ENCODE measurements at regions not wholly inside any gene's neighbourhood (a gene's known extent, or its start where the extent isn't known, plus 50 kb on each side); places are given as distances from the start of the nearest gene placed in this dataset.
"Not testable (repeated sequence)": the region's sequence is repeated elsewhere in the genome, so short reads cannot be mapped to it uniquely, and the experiment has no call there.

- DNase-seq (ENCODE audit: low read depth in 4 of 4, low spot score in 2 of 4), result not testable (repeated sequence)
Measured at GRCh38 chr3:144023543-144023942, 51.9 kb downstream of the DIPK2A start.

DNA sequence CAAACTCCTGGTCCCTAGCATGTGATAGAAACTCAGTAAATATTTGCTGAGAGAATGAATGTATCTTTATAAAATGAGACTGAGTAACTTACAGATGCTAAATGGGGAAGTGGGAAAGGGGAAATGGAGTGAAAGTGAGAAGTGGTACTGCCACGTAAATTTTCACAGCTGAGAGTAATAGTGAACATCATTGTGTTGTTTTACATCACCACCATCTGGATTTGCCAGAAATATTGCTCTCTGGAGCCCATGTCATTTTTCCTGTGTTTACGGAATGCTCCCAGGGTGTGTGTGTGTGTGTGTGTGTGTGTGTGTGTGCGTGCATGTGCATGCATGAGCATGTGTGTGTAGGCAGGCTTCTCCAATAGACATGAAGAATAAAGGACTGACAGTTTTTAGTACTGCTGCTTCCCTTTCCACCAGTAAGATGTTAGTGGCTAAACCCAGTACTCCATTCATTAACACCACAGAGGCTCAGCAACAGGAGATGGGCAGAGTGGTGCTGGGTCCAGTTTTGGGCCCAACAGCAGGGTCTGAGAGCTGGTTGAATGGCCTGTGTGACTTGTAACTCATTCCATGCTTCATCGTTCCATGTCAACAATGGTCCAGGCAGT, 57.3 kb downstream of the DIPK2A start:
- no peak for DNase-seq (ENCODE audit: low read depth in 4 of 4, low spot score in 2 of 4)

DNA sequence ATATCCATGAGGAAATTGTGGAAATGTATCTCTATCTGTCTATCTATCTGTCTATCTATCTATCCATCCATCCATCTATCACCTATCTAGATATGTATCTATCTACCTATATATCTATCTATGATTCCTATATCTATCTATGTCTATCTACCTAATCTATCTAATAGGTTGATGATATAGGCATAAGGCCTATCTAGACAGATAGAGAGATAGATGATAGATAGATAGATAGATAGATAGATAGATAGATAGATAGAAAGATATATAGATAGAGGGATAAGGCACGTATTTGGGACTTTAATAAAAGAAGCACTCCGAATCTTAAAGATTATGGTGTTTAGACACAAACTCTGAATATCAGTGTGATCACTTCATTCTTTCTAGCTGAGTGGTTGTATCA, 58.1 kb downstream of the DIPK2A start:
- DNase-seq (ENCODE audit: low read depth in 4 of 4, low spot score in 2 of 4), result no peak

DNA sequence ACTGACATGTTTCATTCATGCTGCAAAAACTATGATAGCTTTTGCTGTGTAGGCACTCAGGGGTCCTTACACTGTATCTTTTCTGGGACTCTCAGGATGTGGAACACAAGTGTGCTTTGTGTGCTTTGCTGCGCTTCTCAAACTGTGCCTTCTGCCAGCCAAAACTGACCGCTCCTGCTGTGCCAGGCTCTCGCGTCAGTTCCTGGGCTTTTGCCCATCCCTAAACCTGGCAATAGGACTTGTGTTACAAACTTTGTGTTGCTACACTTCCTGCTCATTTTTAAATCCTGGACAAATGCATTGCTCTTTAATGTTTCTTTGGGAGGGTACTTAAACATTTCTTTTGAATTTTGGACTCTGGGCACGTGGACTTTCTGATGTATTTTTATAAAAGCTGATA, 60.3 kb downstream of the DIPK2A start:
- no peak for DNase-seq (ENCODE audit: low read depth in 4 of 4, low spot score in 2 of 4)

DNA sequence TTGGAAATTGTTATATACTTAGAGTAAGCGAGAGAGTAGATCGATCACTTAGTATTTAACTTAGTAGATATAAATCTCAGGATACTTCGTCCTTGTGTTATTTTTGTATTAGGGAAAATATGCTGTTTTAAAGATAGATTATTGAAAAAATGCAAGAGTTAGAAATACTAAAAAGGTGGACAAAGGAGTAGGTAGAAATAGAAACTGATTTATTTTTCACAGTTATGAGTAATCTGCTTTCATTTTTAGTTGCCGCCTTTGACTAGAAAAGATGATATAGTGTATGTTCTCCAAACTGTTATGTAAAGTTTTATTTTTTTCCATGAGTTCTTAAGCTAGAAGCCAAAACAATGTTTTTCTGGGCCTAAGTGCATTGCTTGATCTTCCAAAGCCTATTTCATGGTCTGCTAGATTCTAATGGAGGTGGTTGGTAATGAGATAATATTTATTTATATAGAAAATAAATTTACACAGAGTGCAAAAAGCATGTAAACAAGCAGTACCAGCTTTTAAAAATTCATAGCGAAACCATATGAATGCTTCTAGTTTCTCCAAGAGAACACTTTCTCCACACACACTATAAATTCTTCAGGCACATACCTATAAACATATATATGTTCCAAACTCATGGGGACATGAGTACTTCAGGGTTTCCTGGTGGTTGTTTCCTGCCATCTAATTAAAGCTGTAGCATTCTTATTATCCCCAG, 61.1 kb downstream of the DIPK2A start:
- DNase-seq (ENCODE audit: low read depth in 4 of 4, low spot score in 2 of 4), result no peak

- DNase-seq (ENCODE audit: low read depth in 4 of 4, low spot score in 2 of 4), result no peak
Measured at GRCh38 chr3:144033240-144033589, 61.6 kb downstream of the DIPK2A start.

- DNase-seq (ENCODE audit: low read depth in 4 of 4, low spot score in 2 of 4), result no peak
Measured at GRCh38 chr3:144033863-144034262, 62.2 kb downstream of the DIPK2A start.

DNA sequence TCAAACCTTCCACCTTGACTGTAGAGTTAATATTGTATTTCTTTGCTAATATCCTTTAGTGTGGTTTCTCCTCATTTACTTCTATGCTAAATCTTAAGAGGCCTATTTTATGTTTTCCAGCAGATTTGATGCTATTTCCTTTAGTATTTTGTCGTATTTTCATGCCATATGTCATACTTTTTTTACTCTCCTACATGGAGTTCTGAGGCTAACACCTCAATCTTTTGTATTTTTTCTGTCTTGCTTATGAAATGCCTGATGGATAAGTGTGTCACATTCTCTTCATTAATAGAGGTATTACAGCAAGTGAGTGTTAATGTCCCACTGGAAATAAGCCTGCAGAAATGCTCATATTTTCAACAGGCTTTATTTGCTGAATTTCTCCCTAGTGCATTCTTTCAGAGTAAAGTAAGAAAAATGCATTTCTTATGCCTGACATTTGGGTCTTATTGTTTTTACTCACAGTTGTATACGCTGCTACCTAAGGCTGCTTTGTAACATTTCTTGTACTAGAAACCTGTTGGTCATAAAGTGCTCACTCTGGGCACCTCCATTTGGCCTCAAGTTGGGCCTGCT, 63.2 kb downstream of the DIPK2A start:
- no peak for DNase-seq (ENCODE audit: low read depth in 4 of 4, low spot score in 2 of 4)

- no peak for DNase-seq (ENCODE audit: low read depth in 4 of 4, low spot score in 2 of 4)
Measured at GRCh38 chr3:144036498-144036897, 64.9 kb downstream of the DIPK2A start.

DNA sequence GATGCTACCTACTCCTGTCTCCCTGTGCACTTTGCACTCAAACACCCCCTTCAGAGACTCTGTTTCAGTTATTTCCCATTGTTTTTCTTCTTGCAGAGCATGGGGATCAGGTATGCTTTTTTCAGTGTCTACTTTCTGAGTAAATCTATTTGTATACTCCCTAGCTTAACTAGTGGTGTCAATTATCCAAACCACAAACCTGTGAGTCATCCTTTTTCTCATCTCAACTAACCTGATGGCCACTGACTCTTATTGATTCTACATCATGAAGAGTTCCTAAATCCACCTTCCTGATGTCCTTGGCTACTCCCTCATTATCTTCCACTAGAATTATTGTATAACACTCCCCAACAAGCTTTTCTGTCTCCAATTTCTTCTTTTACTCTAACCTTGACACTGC, 68.0 kb downstream of the DIPK2A start:
- no peak for DNase-seq (ENCODE audit: low read depth in 4 of 4, low spot score in 2 of 4)

DNA sequence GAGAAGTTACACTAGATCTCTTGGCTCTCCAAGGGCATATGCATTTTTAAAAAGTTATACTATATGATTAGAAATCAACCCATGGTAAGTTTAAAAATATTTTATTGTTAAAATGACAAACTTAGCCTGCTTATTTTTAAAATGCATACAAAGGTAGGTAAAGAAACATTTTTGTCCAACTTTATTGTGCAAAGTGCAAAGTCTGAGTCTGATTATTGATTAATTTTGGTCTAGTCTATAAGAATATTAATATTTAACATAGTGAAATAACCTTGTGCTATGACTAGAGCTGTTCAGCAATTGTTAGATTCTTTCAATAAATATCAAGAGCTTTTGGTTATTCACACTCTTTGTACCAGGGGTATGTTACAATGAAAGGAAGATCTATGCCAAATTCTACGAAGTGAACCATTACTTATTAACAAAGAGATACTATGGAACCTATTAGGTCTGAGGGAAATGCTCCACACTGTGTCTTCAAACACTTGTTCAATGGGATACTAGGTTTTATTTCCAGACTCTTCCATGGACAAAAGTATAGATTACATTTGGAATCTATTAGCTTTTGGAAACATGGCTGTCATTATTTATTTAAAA, 70.4 kb downstream of the DIPK2A start:
- DNase-seq (ENCODE audit: low read depth in 4 of 4, low spot score in 2 of 4), result no peak

DNA sequence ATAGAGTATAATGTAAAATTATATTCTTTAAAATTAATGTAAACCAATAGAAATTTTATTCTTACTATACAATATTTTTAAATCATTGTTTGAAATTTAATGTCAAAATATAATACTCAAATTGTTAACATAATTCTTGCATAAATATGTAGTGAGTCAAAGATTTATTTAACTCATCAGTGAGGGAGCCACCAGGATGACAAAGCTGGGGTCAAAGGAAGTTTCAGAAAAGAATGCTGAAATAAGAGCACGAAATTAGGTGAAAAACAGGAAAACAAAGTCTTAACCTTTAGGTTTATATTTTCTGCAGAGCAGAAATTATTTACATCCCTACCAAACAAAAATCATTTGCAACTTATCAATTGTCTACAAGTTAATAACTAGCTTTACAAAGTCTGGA, 74.1 kb downstream of the DIPK2A start:
- no peak for DNase-seq (ENCODE audit: low read depth in 4 of 4, low spot score in 2 of 4)

GRCh38 chr3:144049374-144049773, 77.8 kb downstream of the DIPK2A start:
- no peak for DNase-seq (ENCODE audit: low read depth in 4 of 4, low spot score in 2 of 4)

- DNase-seq (ENCODE audit: low read depth in 4 of 4, low spot score in 2 of 4), result no peak
Measured at GRCh38 chr3:144051211-144051610, 79.6 kb downstream of the DIPK2A start.

DNA sequence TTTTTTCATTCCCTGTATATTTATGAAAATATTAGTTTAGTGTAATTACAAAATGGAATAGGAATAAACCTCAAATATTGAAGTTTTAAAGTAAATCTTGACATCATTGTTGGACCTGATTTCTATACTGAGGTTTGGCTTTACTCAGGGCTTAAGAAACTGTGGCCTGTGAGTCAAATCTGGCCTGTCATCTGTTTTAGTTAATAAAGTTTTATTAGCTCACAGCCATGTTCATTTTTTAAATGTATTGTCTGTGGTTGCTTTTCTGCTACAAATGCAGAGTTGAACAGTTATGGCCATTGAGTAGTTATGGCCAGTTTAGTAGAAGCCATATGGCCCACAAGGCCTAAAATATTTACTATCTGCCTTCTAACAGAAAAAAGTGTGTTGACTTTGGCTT, 80.7 kb downstream of the DIPK2A start:
- no peak for DNase-seq (ENCODE audit: low read depth in 4 of 4, low spot score in 2 of 4)

DNA sequence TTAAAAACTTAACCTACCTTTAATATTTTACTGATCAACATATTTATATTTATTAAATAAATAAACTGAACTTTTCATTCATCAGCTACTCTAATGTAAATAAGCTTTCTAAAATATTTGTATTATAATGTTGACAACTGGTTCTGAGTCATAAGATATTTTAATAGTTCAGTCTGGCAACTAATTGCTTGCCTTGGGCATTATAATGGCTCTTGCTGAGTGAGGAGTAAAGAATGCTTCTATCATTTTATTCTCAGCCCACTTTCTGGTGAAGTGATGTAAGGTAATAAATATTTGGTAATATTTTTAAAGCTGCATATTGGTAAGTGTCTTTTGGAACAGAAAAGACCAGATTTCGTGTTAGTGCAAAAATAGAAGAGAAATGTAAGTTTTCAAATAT, 81.5 kb downstream of the DIPK2A start:
- no peak for DNase-seq (ENCODE audit: low read depth in 4 of 4, low spot score in 2 of 4)

- no peak for DNase-seq (ENCODE audit: low read depth in 4 of 4, low spot score in 2 of 4)
Measured at GRCh38 chr3:144054766-144055165, 83.1 kb downstream of the DIPK2A start.

DNA sequence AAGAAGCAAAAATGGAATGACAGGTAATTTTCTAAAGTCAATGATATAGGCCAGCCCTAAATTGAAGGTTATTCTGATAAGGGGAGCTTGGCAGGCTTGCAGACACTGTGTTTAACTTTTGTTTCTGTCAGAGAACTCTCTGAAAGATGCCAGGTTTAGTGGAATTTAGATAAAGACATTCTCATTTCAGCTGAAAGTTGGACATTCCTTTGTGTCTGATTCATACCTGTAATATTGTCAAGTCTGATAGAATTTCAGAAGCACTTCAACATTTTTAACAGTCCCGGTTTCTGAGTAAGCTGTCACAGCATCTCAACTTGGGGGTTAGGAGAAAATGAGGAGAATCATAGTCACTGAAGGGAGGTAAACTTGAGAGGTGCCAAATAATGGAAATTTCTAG, 84.0 kb downstream of the DIPK2A start:
- DNase-seq (ENCODE audit: low read depth in 4 of 4, low spot score in 2 of 4), result no peak

- no peak for DNase-seq (ENCODE audit: low read depth in 4 of 4, low spot score in 2 of 4)
Measured at GRCh38 chr3:144058713-144059112, 87.1 kb downstream of the DIPK2A start.

DNA sequence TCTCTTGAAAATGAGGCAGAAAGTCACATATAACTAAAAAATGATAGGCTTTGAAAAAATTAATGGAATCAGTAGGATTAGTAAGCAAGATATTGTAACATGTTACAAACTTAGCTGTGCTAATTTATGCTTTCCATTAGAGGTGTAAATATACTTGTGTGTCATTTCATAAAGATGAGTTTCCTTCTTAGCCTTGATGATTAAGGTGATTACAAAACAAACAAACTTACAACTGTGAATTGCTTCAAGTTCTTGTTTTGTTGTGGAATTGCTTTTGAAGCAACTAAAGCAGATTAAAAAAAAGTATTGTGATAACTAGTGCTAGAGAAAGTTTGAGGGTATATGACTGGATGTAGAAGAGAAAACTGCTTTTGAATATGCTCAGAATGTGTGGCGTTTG, 87.9 kb downstream of the DIPK2A start:
- no peak for DNase-seq (ENCODE audit: low read depth in 4 of 4, low spot score in 2 of 4)

GRCh38 chr3:144060881-144061280, 89.3 kb downstream of the DIPK2A start:
- DNase-seq (ENCODE audit: low read depth in 4 of 4, low spot score in 2 of 4), result no peak

DNA sequence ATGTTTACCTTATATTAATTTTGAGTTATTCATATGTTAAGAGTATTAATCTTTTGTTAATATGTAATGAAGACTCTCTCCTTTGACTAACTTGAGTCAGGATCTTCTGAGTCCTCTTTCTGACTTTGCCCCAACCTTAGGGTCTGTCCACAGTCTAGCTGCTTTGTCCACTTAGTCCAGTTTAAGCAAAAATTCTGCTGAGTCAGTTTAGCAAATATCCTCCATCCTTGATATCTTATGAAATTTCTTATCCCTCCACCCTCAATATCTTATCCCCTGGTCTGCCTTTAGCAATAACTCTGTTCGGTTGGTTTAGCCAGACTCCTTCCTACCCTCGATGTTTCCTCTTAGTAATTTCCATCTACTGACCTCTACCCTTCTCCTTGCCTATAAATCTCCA, 91.7 kb downstream of the DIPK2A start:
- DNase-seq (ENCODE audit: low read depth in 4 of 4, low spot score in 2 of 4), result no peak
